ENCODE measurements at regions not wholly inside any gene's neighbourhood (a gene's known extent, or its start where the extent isn't known, plus 50 kb on each side); places are given as distances from the start of the nearest gene placed in this dataset.

DNA sequence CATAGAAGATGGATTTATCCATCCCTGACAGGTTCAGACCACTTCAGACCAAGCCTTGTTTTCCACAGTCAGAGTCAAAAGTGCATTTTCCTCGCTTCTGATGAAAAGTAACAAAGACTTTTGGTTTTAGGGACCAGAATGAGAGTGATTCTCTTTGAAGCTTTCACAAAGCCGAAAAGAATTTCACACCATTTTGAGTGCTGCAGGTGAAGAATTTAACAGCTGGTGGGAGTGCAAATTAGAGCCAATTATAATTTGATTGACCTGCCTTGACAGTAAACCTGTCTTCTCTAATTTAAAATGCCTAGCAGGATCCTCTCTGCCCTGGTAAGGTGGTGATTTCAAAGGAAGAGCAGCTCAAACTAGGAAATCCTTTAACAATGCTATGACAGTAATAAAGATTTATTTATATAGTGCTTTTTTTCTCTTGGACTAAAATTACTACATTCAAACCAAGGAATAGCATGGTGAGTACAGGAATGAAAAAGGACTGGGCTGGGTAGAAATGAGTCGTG, 241.6 kb downstream of the HRH4 start:
- TF ChIP-seq, protein P1, sequence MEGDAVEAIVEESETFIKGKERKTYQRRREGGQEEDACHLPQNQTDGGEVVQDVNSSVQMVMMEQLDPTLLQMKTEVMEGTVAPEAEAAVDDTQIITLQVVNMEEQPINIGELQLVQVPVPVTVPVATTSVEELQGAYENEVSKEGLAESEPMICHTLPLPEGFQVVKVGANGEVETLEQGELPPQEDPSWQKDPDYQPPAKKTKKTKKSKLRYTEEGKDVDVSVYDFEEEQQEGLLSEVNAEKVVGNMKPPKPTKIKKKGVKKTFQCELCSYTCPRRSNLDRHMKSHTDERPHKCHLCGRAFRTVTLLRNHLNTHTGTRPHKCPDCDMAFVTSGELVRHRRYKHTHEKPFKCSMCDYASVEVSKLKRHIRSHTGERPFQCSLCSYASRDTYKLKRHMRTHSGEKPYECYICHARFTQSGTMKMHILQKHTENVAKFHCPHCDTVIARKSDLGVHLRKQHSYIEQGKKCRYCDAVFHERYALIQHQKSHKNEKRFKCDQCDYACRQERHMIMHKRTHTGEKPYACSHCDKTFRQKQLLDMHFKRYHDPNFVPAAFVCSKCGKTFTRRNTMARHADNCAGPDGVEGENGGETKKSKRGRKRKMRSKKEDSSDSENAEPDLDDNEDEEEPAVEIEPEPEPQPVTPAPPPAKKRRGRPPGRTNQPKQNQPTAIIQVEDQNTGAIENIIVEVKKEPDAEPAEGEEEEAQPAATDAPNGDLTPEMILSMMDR (IDR thresholded peaks at IDR 0.05; ENCODE audit: low read depth, low read length): no peak
- no peak overlapping the region for H3K4me3 ChIP-seq (replicated peaks in 1 of 2; ENCODE audit: low read depth in 2 of 2, low read length in 2 of 2)
- DNase-seq (ENCODE audit: low read depth in 2 of 2): no peak

DNA sequence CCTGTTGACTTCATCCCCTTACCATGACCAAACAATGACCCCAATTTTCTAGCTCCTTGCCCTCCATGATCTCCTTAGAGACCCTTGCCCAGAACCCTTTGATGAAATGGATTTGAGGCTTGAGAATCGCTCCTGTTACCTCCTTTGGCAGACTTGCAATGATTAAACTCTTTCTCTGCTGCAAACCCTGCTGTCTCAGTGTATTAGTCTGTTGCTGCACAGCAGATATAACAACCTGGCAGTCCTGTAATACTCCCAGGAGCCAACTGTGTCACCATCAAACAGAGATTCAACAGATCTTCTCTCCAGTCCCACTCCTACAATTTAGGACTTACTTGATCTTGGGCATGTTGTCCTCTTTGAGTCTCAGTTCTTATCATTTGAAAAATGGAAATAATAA, 242.9 kb downstream of the HRH4 start:
- TF ChIP-seq, protein P1 (IDR thresholded peaks at IDR 0.05; ENCODE audit: low read depth, low read length): no peak
- no peak overlapping the region for H3K4me3 ChIP-seq (replicated peaks in 1 of 2; ENCODE audit: low read depth in 2 of 2, low read length in 2 of 2)
- DNase-seq (ENCODE audit: low read depth in 2 of 2): no peak

DNA sequence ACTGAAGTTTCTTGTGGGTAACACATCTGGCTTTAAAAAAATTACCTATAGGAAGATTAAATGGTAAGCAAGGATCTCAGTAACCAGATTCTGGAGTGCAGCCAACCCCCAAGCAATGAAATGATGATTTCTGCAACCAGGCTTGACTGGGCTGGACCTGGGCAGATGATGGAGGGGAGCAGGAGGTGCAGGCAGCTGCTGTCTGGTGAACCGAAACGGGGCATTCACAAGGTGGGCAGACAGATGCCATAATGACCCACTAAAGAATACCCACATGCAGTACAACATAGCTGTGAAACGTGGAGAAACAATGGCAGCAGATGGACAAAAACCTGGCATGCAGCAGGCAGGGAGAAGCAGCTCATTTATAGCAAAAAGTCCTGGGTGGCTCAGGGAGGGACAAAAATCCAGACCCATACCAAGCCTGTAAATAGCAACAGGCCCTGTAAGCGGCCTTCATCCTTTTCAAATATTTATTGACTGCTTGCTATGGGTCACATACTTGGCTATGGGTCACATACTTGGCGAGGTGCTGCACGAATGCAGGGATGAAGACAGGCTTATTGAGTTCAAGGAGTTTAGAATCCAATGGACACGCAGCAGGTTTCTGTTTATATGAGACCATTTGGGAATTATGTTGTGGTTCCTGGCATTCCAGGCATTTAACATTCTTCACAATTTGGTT, 244.7 kb downstream of the HRH4 start:
- no peak overlapping the region for H3K4me3 ChIP-seq (replicated peaks in 1 of 2; ENCODE audit: low read depth in 2 of 2, low read length in 2 of 2)
- DNase-seq (ENCODE audit: low read depth in 2 of 2): no peak
- TF ChIP-seq, protein P1 (IDR thresholded peaks at IDR 0.05; ENCODE audit: low read depth, low read length): no peak

DNA sequence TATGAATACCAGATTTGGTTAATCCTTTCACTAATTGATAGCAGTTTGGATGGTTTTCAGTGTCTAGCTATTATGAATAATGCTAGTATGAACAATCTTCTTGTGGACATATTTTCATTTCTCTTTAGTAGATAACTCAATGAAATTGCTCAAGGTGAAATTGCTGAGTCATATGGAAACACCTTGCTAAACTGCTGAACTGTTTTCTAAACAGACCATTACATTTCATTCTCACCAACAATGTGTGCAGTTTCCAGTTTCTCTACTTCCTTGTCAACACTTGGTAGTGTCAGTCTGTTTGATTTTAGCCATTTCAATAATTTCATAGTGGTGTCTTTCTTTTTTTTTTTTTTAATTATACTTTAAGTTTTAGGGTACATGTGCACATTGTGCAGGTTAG, 250.0 kb downstream of the HRH4 start:
- no peak for DNase-seq (ENCODE audit: low read depth in 2 of 2)
- H3K4me3 ChIP-seq (replicated peaks in 1 of 2; ENCODE audit: low read depth in 2 of 2, low read length in 2 of 2): no peak overlapping the region
- TF ChIP-seq, protein P1 (IDR thresholded peaks at IDR 0.05; ENCODE audit: low read depth, low read length): no peak

DNA sequence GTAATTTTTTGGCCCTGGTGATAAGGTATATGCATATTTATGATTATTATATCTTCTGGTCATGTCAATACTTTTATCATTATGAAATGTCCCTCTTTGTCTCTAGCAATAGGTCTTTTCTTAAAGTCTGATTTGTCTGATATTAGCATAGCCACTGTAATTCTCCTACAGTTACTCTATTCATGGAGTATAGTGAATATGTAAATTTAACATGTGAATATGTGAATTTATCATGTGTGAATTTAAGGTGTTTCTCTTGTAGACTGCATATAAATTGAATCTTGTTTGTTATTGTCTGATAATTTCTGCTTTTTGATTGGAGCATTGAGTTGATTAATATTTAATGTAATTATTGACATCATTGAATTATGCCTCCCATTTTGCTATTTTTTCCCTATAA, 259.4 kb downstream of the HRH4 start:
- H3K4me3 ChIP-seq (replicated peaks in 1 of 2; ENCODE audit: low read depth in 2 of 2, low read length in 2 of 2): no peak overlapping the region
- DNase-seq (ENCODE audit: low read depth in 2 of 2): no peak
- TF ChIP-seq, protein P1 (IDR thresholded peaks at IDR 0.05; ENCODE audit: low read depth, low read length): no peak

DNA sequence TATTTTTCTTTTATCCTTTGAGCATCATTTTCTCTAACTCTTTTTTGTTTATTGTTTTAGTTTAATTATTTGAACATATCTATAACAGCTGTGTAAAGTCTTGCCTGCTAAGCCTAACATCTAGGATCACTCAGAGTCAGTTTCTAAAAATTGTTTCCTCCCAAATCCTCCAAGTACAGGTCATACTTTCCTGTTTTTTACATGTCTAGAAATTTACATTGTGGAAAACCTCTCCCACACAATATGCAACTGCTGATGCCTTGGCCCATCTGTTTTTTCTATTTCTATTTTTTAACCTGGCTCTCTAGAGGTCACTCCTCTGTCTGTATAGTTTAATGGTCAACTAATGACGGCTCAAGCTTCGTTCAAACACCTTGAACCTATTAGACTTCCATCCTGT, 261.0 kb downstream of the HRH4 start:
- no peak for DNase-seq (ENCODE audit: low read depth in 2 of 2)
- no peak overlapping the region for H3K4me3 ChIP-seq (replicated peaks in 1 of 2; ENCODE audit: low read depth in 2 of 2, low read length in 2 of 2)
- TF ChIP-seq, protein P1 (IDR thresholded peaks at IDR 0.05; ENCODE audit: low read depth, low read length): no peak

All from cardiac fibroblast (primary cell).